Heart right ventricle (tissue), 16 donors: ENCODE measurements at regions not wholly inside any gene's neighbourhood (a gene's known extent, or its start where the extent isn't known, plus 50 kb on each side); places are given as distances from the start of the nearest gene placed in this dataset.

Source experiments
- ATAC-seq, 8 donors: fragments of 200-7000 bp; cut with Tn5 transposase; one replicate each; pipeline ENCODE4 v1.9.1; 2020; ENCODE audit warnings: mild to moderate bottlenecking in 8 of 8, moderate library complexity in 8 of 8, moderate number of reproducible peaks in 1 of 8
- DNase-seq, 2 donors: peaks; one replicate each; pipeline ENCODE4 v3.0.0-alpha.2; 2020
- H3K27ac ChIP-seq, 10 donors: fragments of 200-600 bp; sonication (generic) in 2 of 10; one replicate each; pipeline versions ENCODE4 v1.5.0 to v1.8.0; 2020 to 2022; ENCODE audit warnings: mild to moderate bottlenecking in 3 of 10
- H3K27me3 ChIP-seq, 7 donors: fragments of 200-600 bp; one replicate each; pipeline ENCODE4 v1.8.0; 2021 to 2022; ENCODE audit warnings: mild to moderate bottlenecking in 2 of 7
- H3K36me3 ChIP-seq, 9 donors: fragments of 200-600 bp; sonication (generic) in 1 of 9; one replicate each; pipeline versions ENCODE4 v1.5.0 to v1.8.0; 2020 to 2022; ENCODE audit warnings: mild to moderate bottlenecking in 2 of 9
- H3K4me1 ChIP-seq, 9 donors: fragments of 200-600 bp; sonication (generic) in 1 of 9; one replicate each; pipeline versions ENCODE4 v1.5.0 to v1.8.0; 2020 to 2022; ENCODE audit warnings: mild to moderate bottlenecking in 4 of 9
- H3K4me3 ChIP-seq, 10 donors: fragments of 200-600 bp; sonication (generic) in 2 of 10; one replicate each; pipeline versions ENCODE4 v1.5.0 to v1.8.0; 2020 to 2022; ENCODE audit warnings: mild to moderate bottlenecking in 7 of 10, moderate library complexity in 2 of 10
- H3K9me3 ChIP-seq, 11 donors: fragments of 200-600 bp in 10 of 11; sonication (generic) in 2 of 11; one replicate each; pipeline versions ENCODE4 v1.5.0 to v1.8.0; 2013 to 2022; ENCODE audit warnings: mild to moderate bottlenecking in 2 of 11, control low read depth in 1 of 11, moderate library complexity in 1 of 11
- CTCF ChIP-seq, 9 donors: fragments of 200-600 bp; sonication (generic) in 2 of 9; IDR thresholded peaks; one replicate each; pipeline versions ENCODE4 v1.5.0 to v1.8.0; 2021 to 2022; ENCODE audit warnings: antibody characterized with exemption in 9 of 9, mild to moderate bottlenecking in 5 of 9, moderate library complexity in 1 of 9
- WGBS, 2 donors: extraction: QIAGEN DNeasy Blood & Tissue Kit; methylation state at CpG; one replicate each; pipeline ENCODE4 v1.1.7; 2013; ENCODE audit warnings: inconsistent platforms in 1 of 2; 5-methylcytosine and 5-hydroxymethylcytosine counted together
- intact Hi-C, 10 donors: fragments of 100-400 bp; cut with DNase I; formaldehyde crosslinking; loops; one replicate each; pipeline versions ENCODE4 v1.11.1 to v1.14.2; 2022
- donor health status: Arrhythmogenic right ventricular cardiomyopathy.
- donor health status: ischemic (EF 13 %, LVEDD 7.1; RV severe dilation, severe dysfunction).
- donor health status: healthy with polysubstance abuse.
- donor health status: DM: no; HTN: yes; CAD: no.
- donor health status: DM: no; HTN: no; CAD: no.
- donor health status: ischemic (EF 25% LVEDD 6.9; RV normal size, moderate dysfunction).
- donor health status: ischemic (EF 25% LVEDD 5.7; RV mildly dilated, moderate dysfunction).
- donor health status: healthy.
- donor health status: DM: yes; HTN: yes; CAD: no.
- donor health status: Ischemic cardiomyopathy.
- donor health status: ischemic (EF 35%, LVEDD 5.7; RV mildly dilated, moderate dysfunction).
- donor health status: nonischemic (EF 11% LVEDD 7.7; RV severe dilation, severe dysfunction).
- donor health status: DM: yes; HTN: yes; CAD: no.
- donor health status: PGD.
- donor health status: ischemic (EF 29% LVEDD 5.4; RV normal size, mild dysfunction).
- donor health status: nonischemic (EF 23%, LVEDD 6.1; RV moderate dilation, normal function).

- Histone ChIP-seq H3K36me3 (no peaks in the 10 kb centered on the region), H3K4me1 (peaks cover 0 to 11% (median 0%) of the 10 kb centered on the region in 9 donors), H3K27ac (no peak overlapping the region), H3K9me3 (no peaks in the 10 kb centered on the region), H3K27me3 (no peaks in the 10 kb centered on the region), H3K4me3 (no peak overlapping the region)
- WGBS, 2 donors = 92 to 95% methylated on average over 1 of the region's 1 CpG
- intact Hi-C loops = no loop called here
- TF ChIP-seq CTCF (IDR thresholded peaks at IDR 0.05) = no peak
- ATAC-seq (no peak), DNase-seq (no peak)
Observed at GRCh38 chr3:171949554-171949953, 89.8 kb upstream of the FNDC3B start.

- no peaks in the 10 kb centered on the region for H3K9me3 ChIP-seq
- H3K36me3 ChIP-seq = no peaks in the 10 kb centered on the region
- H3K27me3 ChIP-seq = no peaks in the 10 kb centered on the region
- 24 to 28% methylated on average over 1 of the region's 1 CpG for WGBS, 2 donors
- H3K27ac ChIP-seq = no peak overlapping the region
- intact Hi-C loops = no loop called here
- ATAC-seq (no peak), DNase-seq (no peak)
- TF ChIP-seq CTCF (IDR thresholded peaks at IDR 0.05) = no peak
- peaks cover 0 to 11% (median 0%) of the 10 kb centered on the region in 9 donors for H3K4me1 ChIP-seq
- H3K4me3 ChIP-seq = no peak overlapping the region
Observed at GRCh38 chr3:171950373-171950772, 89.0 kb upstream of the FNDC3B start.

- DNase-seq (no peak), ATAC-seq (no peak)
- no peak for TF ChIP-seq CTCF (IDR thresholded peaks at IDR 0.05)
- H3K27me3 ChIP-seq = no peaks in the 10 kb centered on the region
- no peaks in the 10 kb centered on the region for H3K9me3 ChIP-seq
- no peak overlapping the region for H3K4me3 ChIP-seq
- no peaks in the 10 kb centered on the region for H3K36me3 ChIP-seq
- WGBS, 2 donors = 93 to 100% methylated on average over 1 of the region's 1 CpG
- intact Hi-C loops = no loop called here
- peaks cover 0 to 11% (median 0%) of the 10 kb centered on the region in 9 donors for H3K4me1 ChIP-seq
- no peak overlapping the region for H3K27ac ChIP-seq
Observed at GRCh38 chr3:171951597-171951996, 87.8 kb upstream of the FNDC3B start.

- Histone ChIP-seq H3K27me3 (no peaks in the 10 kb centered on the region), H3K4me1 (peaks cover 0 to 11% (median 0%) of the 10 kb centered on the region in 9 donors), H3K4me3 (no peak overlapping the region), H3K36me3 (no peaks in the 10 kb centered on the region), H3K9me3 (no peaks in the 10 kb centered on the region), H3K27ac (no peak overlapping the region)
- ATAC-seq (no peak), DNase-seq (no peak)
- intact Hi-C loops = no loop called here
- no peak for TF ChIP-seq CTCF (IDR thresholded peaks at IDR 0.05)
- 82 to 86% methylated on average over 7 of the region's 7 CpGs for WGBS, 2 donors
Observed at GRCh38 chr3:171953301-171954022, 85.9 kb upstream of the FNDC3B start.
